ENCODE measurements at regions not wholly inside any gene's neighbourhood (a gene's known extent, or its start where the extent isn't known, plus 50 kb on each side); places are given as distances from the start of the nearest gene placed in this dataset.

DNA sequence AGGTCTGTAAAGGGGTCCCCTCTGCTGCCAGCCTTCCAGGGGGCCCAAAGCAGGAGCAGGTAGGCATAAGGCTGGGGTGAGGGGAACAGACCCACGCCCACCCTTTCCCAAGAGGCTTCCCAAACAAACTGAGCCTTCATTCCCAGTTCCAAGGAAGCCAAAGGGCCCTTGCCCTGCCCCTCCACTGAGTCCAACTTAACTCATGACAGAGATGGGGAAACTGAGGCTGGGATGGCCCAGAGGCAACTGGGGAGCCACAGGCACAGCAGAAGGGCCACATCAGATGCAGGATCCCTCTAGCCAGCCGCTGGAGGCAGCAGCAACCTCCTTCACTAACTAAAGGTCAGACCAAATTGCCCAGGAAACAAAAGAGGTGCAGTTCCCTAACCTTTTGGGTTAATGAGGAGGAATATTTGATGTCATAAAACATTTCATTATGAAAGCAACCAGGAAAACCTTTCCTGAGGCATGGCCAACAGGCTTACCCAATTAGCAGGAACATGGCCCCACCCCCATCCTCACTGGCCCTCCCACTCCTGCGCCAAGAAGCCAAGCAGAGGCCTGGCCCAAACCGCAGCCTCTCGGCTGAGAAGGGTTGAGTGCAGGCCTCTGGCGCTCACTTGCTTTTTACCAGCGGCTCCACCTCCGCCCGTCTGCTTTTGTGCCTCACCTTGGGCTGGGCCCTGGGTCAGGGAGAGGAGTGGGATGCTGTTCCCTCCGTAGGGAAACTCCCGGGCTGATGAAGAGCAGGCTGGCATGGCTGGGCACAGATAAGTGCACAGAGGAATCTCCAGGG is 293.5 kb upstream of the RTL1 start:
- no peak for DNase-seq

DNA sequence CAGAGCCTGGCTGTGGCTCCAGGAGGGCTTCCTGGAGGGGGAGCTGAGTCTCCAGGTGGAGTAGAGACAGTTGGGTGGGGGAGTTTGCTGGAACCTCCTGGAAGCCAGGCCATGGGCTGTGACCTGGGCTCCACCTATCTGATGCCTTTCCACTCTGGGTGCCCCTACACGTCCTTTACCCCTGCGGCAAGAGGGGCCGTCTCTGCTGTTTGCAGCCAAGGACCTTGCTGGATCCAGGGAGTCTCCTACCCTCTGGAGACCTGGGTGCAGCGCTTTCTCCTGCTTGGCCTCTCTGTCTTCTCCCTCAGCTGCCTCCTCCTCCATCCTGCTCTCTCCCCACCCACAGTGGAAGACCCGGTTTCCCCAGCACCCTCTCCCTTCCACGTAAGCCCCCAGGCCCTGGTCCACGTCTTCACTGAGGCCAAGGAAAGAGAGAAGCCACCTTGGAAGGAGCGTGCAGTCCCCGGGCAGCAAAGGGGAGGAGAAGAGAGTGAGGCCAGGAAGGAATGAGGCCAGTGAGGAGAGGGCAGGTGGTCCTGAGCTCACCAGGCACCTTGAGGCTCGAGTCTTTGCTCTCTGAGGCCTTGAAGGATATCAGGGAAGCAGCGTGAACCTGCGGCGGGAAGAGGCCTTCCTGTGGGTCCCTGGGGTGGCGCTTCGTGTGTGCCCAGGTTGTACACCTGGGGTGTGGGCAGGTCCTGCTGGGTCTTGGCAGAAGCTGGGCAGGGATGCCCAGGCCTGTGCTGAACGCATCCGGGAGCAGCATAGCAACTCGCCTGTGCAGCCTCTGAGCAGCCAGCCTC is 294.3 kb upstream of the RTL1 start:
- no peak for DNase-seq

DNA sequence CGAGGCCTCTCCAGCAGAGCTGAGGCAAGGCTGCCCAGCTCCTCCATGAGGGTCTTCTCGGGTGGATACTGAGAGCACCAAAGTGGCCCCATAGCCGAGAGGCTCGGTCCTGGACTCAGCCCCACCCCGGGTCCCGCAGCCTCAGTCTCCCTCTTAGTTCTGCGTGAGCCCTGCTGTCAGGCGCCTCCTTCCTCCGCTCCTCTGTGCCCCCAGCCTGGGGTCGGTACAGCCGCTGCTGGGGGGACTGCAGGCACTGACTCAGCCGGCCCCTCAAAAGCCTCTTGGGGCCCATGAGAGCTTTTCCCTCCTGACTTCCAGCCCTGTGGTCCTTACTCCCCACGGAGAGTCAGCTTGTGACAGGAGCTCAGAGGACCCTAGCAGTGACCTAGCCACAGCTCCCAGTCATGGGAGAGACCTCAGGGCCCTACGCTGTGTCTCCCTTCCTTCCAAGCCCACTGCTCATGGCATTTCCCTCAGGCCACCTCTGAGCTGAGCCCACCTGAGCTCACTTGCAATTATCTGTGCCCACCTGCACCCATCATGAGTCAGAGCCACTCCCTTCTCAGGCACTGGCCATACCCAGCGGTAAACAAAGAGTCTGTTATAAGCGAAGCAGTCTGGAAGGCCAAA is 295.0 kb upstream of the RTL1 start:
- DNase-seq: no peak

DNA sequence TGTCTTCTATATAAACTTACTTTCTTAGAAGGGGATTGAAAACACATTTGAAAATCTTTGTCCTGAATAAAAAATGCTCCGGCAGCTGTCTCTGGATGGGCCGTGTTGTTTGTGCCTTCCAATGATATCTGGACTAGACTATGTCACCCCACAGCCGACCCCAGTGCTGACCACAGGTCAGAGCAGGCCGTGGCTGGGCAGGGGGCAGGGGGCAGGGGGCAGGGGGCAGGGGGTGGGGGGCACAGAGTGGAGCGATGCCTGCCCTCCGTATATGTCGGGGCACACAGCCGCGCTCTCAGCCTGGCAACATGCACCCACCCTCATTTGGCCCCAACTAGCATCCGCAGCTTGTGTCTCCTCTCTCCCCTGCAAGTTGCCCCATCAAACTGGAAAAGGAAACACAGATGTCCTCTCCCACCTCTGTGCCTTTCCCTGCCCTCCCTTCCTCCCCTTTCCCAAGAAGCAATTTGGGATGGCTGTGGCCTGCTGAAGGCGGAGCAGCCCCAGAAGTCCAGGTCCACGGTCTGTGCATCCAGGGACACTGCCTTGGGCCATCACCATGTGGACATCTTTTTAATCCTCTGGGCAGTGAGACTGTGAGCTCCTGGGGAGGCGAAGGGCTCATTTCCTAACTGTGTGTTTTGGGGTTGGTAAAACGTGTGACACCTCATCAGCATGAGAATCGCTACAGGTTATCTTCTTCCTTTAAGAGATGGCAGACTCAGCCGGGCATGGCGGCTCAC is 295.7 kb upstream of the RTL1 start:
- no peak for DNase-seq

DNA sequence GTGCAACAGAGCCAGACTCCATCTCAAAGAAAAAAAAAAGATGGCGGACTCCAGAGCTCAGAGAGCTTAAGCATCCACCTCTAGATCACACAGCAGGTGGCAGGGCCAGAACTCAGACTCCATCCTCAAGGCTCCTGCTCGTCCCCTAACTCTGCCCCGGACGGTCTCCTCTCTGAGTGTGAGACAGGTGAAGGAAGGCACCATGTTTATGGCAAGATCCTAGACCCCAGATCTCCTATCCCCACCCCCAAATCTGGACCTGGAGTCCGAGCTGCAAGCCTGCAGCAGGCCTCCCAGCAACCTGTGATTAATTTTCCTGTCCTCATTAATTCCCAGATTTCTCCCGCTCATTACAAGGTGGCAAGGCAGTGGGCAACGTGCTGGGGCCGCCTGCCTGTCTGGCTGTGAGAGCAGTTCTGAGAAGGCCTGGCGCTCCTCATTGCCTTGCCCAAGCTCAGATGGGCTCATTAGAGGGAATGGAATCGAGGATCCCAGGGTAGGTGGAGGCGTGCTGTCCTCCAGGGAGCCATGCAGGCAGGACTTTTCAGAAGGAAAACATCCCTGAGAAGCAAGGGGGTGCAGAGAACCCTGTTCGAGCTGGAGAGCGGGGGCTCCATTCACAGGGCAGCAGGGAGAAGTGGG is 296.6 kb upstream of the RTL1 start:
- DNase-seq: no peak

DNA sequence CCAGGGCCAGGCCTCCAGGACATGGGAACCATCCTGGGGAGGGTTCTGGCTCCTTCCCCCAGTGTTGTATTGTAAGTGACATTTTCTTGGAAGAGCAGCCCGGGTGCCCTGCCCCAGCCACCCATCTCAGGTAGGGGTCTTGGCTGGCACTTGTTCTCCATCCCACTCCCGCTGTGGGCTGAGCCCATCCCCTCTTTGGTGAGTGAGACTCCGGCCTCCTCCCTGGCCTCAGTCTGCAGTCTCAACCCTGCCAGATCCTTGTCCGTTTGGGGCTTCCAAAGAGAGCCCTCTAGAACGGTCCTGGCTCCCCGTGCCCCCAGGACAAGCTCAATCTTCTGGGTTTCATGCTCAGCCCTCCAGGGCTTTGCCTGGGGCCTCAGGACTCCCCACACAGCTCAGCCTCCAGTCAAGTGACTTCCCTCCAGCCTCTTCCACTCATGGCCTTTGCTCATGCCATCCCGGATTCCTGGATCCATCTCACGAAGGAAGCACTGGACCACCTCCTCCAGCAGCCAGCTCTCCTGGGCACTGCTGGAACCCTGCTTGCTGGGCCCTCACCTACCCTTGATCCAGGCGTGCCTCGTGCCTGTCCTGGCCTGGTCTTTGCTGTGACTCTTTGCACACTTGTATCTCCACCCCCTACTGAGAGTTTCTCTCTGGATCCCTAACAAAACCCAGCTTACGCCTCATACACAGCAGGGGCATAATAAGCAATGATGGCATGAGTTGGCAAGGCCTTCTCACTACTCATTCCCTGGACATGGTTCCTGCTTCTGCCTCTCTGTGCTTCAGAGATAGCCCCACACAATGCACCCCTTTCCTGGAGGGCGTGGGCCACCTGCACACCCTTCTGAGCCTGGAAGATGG is 297.4 kb upstream of the RTL1 start:
- no peak for DNase-seq

DNA sequence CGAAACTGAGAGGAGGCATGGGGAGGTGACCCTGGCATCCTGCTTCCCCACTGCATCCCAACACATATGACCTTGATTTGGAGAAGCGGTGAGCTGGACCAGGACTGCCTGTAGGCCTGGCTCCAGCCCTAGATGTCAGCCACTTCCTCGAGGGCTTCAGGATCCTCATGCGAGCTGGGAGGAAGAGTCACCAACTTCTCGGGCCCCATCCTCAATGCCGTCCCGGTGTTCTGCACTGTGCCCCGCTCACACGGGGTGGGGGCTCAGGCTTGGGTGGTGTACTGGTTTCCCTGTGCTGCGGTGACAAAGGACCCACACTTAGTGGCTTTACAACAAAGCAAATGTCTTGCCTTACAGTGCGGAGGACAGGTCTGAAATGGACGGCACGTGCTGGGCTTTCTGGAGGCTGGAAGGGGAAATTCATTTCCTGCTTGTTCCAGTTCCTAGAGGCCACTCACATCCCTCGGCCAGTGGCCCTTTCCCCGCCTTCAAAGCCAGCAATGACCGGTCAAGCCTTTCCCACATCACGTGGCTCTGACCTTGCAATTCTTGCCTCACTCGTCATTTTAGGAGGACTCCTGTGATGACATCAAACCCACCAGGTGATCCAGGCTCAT is 298.1 kb upstream of the RTL1 start:
- no peak for DNase-seq

DNA sequence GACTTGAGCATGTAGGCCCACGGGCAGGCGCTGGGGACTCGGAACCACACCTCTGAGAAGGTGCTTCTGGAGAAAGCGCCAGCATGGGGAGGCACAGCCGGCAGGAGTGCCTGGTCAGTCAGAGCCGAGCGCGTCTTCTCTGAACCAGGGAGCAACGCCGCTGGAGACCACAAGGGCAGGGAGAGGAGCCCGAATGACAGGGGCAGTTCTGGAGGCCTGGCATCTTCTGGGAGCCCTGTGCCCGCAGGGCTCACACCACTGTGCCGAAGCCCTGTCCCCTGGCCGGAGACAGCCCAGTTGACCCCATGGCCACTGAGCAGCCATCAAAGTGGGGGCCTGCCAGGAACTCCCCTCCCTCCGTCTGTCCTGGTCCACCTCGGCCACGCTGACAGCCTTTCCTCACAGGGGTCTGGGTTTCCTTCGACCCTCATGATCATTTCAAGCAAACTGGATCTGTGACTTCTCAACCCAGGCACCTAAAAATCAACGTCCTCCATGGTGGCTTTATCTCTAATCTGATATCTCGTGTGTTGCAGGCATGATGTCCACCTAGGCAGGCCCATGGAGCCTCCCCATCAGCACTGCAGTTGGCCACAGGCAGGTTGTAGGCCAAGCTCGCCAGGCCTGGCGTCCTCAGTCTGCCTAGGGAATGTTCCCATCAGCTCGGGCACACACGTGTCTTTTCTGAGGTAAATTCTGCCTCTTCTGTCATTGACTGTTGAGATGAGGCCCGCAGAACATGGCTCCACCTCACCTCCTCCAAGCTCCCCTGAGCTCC is 299.3 kb upstream of the RTL1 start:
- no peak for DNase-seq

DNA sequence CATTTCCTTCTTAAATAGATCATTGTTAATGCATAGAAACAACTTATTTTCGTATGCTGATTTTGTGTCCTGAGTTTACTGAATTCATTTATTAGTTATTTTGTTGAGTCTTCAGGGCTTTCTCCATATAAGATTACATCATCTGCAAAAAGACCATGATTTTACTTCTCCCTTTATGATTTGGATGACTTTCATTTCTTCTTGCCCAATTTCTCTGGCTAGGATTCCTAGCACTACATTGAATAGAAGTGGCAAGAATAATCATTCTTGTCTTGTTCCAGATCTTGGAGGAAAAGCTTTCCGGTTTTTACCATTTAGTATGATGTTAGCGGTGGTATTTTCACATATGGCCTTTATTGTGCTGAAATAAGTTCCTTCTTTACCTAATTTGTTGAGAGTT is 303.0 kb upstream of the RTL1 start:
- DNase-seq: no peak

DNA sequence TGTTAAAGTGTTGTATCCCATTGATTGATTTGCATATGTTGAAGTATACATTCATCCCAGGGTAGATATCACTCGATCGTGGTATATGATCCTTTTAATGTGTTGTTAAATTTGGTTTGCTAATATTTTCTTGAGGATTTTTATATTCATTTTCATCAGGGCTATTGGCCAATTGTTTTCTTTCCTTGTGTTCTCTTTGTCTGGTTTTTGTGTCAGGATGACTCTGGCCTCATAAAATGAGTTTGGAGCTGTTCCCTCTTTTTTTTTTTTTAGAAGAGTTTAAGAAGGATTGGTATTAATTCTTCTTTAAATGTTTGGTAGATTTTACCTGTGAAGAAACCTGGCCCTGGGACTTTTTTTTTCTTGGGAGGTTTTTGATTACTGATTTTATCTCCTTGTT is 303.5 kb upstream of the RTL1 start:
- no peak for DNase-seq

DNA sequence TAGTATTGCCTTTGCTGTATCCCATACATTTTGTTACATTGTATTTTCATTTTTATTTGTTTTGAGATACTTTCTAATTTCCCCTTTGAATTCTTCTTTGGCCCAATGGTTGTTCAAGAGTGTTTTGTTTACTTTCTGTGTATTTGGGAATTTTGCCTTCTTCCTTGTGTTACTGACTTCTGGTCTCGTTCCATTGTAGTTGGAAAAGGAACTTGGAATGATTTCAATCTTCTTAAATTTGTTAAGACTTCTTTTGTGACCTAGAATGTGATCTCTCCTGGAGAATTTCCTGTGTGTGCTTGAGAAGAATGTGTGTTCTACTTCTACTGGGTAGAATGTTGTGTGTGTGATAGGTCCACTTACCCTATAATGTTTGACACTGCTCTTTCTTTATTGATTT is 304.4 kb upstream of the RTL1 start:
- no peak for DNase-seq

DNA sequence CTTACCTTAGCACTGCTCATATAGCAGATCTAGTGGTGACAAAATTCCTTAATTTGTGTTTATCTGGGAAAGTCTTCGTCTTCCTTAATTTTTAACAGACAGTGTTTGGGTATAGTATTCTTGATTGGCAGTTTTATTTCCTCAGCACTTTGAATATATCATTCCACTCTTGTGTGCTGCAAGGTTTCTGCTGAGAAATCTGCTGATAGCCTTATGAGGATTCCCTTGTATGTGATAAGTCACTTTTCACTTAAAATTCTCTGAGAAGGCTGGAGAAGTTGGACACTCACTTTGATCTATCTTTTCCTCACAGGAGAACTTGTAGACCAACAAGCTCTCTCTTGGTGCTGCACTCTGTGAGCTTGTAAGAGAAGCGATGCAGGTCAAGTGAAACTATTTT is 306.1 kb upstream of the RTL1 start:
- no peak for DNase-seq

DNA sequence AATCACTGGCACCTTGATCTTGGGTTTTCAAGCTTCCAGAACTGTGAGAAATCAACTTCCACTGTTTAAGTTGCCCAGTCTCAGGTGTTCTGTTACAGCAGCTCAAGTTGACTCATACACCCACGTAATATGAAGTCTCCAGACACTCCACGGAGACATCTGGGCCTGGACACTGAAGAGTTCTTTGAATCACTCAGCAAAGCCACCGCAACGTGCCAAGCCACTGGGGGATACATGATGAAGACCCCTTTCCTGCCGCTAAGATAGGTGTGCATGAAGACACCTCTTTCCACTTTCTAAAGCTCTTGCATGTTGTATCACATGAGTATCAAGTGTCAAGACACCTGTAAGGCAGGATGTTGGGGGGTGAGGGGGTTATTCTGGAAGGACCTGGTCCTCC is 311.7 kb upstream of the RTL1 start:
- DNase-seq: no peak

DNA sequence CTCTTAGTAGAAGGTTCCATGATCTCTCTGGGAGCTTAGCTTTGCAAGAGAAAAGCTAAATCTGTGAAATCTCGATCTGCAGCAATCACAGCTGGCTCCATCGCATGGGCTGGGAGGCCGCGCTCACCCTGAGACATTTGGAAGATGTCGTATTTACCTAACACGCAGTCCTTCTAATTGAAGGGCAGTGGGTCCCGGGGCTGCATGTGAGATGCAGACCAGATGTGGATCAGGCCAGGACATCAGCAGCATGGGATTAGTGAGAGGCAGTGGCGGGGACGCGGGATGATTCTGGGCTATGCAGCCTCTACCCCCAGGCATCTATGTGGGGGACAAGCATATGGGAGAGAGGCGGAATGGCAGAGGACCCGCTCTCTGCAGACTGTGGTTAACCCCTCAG is 312.4 kb upstream of the RTL1 start:
- DNase-seq: no peak

DNA sequence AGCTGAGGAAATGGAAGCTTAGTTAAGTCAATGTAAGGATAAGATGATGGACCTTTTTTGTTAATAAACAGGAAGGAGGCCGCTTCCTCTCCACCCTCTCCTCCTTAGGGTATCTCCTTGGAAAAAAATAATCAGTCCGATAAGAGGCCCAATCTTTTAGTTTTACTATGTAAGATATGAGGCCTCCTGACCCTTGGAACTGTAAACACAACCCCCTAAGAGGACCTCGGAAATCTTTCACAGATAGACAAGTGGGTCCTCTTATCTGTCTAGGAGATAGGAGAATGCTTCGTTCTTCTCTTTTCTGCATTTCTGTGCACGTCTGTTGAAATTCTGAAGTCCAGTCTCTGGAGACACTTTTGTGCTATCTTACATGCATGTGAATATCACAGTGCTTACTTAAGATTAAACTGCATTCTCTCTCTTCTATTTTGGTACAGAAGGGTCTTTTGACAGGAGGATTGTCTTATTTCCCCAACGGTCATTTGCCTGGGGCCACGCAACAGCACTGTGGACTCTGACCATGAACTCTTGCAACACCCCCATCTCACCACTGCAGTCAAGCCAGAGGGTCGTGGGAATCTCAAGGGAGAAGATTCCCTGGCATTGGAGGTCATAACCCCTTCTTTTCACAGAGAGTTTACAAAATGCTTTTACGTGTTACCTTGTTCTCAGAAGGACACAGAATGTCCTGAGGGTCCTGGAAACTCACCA is 313.0 kb upstream of the RTL1 start:
- DNase-seq: no peak

DNA sequence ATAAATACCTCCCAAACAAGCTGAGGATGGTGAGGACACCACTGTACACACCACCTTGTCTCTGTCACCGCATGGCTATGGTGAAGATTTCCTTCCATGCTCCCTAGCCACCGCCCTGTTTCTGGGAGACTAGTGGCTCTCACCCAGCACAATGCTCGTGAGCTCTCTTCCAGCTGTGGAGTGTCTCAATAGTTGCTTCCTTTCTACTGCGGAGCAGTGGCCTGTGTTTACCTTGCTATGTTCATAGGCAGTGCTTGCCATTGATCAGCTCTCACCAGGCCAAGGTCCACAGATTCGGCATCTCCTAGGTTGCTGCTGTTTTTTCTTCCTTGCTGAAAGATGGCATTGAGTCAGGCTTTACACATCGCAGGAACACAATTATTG is 313.6 kb upstream of the RTL1 start:
- DNase-seq: no peak

DNA sequence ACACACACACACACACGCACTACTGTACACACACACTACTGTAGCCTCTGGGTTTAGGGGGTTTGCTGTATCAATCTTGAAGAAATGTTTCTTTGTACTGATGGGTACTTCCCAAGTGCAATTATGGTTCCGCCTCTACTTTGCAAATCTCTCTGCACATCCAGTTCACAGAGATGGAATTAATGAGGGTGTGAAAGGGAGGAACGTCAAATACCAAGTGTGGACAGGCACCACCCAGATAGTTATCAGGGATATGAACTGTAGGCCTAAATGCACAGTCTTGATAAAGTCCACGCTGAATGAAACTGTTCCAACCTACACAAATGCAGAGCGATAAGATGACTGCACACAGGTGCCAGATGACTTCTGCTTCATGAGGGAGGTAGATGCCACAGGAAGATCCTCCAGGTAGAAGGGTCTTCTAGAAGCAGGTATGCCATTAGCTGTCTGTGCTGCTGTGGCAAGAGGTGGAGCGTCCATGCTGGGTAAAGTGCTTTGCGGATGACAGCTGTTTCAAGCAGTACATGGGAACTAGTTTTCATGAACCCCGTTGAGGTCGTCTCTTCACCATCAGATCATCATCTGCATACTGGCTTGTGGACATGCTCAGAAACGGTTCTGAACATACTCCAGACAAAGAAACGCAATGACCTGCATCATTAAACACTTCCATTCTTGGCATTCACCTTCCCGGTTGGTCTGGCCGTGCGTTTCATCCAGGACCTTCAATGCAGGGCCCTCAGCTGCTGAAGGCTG is 314.3 kb upstream of the RTL1 start:
- no peak for DNase-seq

DNA sequence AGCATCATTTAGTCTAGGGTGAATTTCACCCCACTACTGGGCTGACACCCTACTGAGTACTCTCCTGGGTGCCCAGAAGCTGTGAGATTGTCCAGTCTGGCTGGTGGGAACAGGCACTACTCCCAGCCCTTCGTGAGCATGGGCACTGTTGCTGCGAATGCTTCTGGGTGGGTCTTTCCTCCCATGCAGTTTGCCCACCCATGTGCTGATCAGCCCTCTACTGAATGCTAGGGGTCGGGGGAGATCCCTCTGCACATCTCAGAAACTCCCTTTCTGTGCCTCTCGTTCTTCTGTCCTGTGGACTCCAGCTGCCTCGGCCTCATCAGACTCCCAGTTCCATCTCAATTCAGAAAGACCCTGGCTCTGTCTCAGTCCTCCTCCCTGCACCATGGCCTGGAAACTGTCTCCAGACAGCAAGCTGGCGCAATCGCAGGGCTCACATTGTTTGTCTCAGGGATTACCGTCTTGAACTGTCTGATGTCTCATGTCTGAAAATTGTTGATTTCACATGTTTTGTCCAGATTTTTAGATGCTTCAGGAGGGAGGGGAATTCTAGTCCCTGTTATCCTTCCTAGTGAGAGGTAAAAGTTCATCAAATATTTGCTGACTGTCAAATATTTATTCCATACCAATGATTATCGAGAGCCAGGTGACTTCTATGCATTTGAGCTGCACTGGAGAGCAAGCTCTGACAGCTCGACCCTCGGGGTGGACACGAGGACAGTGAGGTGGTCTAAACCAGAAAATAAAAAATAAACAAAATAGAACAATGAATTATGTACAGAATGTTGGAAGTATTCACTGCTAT is 316.6 kb upstream of the RTL1 start:
- DNase-seq: no peak
